ENCODE measurements at regions not wholly inside any gene's neighbourhood (a gene's known extent, or its start where the extent isn't known, plus 50 kb on each side); places are given as distances from the start of the nearest gene placed in this dataset.

DNA sequence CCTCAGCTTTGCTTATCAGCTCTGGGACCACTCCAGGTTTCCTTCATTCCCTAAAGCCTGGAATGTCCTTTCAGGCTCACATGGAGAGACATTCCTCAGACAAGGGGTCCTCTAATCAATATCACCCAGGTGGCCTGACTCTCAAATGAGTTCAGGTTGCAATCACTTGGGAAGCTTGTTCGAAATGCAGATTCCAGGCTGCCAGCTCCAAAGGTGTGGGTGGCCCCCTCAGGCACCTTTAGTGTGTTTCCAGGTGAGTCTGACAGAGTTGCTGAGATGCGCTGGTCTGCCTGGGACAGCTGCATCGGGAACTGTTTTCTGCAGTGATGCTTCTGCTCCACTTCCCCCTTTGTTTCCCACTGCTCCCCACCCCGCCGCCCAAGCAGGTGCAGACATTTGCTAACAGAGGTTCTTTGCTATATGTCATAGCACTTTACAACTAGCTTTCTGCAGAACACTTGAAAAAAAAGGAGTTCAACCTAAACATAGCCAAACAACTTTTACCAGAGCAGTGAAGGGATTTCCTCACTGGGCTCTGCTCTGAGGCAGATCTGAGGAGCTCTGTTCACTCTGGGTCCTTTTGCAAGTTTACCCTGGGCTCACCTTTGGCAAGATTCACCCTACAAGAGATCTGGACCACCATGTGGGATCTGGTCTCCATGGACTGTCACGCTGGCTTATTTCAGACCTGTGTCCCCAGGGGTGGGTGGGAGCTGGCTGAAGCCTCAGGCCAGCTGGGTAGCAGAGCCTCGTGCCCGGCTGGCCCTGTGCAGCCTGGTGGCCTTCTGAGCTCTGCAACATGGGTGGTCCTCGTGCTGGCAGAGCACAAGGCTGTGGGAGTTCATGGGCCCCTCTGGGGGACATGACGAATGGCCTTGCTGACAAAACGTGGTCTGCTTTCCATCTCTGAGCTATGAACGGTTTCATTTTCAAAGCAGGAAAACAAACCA, 539.6 kb downstream of the CCDC171 start:
- no peak for DNase-seq (ENCODE audit: extremely low read depth, low read depth)

DNA sequence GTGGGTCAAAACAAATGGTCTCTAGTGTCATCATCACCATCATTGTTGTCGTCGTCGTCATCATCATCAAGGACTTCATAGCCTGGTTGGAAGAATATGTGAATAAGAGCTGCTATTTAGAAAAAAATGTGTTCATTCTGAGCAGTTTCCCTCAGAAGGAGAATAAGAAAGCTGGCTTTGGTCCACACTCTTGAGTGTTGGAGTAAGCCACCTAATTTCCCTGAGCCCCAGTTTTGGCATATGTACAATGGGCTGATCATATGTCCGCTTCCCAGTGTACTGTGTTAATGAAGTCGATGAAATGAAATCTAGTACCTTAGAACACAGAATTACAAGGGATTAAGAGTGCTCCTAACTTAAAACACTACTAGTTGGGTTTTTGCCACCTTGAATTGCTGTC, 545.5 kb downstream of the CCDC171 start:
- DNase-seq (ENCODE audit: extremely low read depth, low read depth) = no peak

DNA sequence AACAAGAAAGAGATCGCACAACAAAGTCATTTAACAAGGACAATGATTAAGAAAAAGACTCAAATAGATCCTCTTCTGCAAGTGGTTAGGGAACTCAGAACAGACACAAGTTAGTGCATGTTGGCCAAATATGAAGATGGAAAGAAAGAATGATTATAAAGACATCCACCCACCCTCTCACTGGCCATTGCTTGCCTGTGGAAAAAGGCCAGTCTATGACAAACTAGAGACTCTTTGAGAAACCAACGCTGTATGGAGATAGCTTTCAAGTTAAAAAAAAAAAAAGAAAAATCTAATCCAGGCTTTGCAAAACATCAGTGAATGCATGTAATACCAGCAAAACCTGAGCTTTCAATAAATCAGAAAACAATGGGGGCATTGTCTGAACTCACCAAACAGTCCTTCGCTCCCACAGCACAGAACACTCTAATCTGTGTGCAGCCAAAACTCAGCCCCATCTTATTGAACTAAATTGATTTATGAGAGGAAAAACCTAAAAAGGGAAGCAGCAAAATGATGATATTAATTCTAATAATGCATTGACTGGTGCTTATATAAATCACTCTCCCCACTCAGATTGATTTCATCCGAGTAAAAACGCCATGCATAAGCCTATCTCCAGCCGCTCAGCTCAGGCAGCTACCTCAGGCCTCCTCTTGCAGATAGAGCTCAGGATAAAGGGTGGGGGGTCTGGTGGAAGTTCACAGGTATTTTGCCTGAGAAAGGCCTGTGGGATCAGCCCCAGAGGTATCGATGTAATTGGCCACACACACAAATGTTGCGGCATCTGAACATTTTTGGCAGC, 547.1 kb downstream of the CCDC171 start:
- no peak for DNase-seq (ENCODE audit: extremely low read depth, low read depth)

DNA sequence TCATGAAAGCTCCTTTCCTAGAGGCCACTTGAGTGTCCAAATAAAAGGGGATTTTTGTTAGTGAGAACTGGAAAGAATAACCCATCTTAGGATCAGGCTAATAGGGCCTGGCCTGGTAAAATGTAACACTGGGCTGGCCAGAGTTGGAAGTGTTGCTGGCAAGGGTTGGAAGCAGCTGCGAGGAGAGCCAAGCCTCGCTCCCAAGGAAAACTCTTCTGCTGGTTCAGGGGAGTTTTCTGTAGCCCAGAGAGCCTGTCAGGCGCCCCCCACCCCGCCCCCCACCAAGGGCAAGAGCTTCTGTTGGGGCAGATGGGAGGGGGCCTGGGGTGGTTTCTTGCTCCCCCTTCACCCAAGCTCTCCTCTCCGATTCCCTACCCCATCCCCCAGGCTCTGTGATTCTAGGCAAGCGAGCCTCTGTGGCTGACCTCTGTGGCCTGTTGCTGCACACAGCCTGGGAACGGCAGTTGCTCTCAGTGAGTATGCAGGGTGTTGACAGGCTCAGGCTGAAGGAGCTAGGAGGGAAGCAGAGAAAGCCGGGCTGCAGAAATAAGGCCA, 547.8 kb downstream of the CCDC171 start:
- no peak for DNase-seq (ENCODE audit: extremely low read depth, low read depth)

DNA sequence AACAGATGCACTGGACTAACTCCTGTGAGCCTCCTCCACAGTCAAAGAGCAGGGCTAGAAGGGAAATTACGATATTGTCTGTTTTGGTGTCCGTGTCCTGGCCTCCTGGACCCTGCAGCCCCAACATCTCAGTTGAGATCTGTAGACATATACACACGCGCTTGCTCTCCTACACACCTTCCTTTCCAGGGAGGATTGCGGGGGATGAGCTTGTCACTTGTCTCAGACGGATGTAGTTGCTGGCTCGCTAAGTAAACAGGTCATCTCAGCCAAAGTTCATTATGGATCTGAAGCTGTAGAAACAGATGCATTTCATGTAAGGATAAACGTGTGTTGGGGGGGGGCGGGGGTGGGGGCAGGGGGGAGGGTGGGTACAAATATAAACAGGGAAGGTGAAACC, 549.3 kb downstream of the CCDC171 start:
- DNase-seq (ENCODE audit: extremely low read depth, low read depth) = no peak

DNA sequence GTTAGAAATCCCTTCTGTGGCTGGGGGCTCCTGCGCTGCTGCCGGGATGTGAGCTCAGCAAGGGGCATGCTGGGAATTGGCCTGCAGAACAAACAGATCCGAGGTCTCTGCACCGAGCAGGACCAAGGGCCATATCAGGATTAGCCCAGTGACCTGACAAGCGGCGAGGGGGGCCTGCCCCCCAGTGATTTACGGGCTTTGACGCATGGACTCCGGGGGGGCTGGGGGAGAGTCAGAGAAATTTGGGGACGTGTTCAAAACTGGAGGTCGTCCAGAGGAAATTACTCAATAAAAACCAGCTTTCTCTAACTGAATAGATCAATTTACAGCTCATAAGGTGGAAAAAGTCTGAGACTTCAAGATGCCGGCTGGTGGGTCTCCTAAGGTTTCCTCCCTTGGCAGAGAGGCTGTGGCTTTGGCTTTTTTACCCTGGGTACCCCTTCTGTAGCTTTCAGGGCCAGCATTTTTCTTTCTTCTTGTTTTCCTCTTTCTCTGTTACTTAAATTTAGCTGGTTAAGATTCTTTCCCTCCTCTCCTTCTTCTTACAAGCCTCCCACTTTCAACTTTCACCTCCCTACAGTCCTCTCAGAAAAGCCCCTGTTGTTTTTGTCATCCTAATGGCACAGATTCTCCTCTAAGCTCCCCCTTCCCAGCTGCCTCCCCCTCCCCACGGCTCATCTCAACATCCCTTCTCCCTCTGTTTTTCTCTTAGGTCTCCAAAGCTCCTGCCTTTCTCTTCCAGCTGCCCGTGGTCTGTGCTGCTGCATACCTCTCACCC, 551.0 kb downstream of the CCDC171 start:
- no peak for DNase-seq (ENCODE audit: extremely low read depth, low read depth)

DNA sequence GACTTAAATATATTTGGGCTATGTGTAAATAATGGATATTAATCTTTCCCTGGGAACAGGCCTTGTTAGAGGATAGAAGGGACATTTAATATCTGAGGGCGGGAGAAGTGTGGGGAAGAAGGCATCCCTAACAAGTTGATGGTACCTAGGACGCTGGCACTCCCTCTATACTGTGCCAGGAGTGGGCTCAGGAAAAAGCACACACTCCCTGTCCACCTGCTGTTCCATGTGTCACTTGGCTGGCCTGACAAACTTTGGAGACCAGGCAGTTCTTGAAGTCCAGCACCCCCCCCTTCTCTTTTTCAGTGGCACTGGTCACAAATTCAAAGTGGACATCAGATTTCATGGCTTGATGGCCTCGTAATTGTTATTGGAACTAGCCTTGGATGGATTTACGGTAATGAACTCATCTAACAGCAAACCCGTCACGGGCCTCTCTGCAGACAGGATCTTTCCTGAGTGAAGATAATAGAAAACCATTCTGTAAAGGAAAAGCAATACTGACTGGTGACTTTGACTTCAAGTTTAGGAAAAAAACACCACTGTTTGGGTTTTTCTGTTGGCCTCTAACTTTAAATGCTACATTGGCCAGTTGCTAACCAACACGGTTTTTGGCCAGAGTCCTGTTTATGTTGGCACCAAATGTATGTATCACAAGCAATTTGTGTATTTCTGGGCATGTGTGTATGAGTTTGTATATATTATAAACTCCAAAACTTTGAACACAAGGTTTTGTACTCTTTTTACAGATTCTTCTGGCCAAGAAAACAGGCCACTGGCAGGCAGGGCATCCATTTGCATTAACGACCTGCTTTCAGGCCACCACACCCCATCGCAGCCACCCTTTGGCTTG, 552.6 kb downstream of the CCDC171 start:
- DNase-seq (ENCODE audit: extremely low read depth, low read depth) = no peak

DNA sequence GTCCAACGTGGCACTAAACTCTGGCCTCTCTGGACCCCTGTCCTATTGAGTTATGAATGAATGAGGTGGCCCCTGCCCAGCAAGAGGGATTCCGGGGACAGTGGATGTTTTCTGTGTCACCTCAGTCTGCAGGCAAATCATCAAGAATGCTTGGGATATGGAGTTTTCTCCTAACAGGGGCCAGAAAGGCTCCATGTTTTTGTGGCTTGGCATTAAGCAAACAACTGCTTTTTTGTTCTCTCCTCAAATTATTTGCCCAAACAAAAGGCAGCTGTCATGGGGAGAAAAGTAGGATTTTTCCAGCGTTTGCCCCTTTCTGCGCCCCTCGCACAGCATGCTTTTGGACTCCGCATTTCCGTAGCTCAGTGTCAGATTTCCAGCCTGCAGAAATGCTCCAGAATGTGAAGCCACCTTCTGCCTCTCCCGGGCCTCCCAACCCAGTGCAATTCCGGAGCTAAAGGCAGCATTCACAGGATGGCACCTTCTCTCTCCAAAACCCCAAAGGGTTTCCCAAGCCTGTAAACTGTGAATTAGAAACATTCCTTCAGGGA, 553.3 kb downstream of the CCDC171 start:
- no peak for DNase-seq (ENCODE audit: extremely low read depth, low read depth)

DNA sequence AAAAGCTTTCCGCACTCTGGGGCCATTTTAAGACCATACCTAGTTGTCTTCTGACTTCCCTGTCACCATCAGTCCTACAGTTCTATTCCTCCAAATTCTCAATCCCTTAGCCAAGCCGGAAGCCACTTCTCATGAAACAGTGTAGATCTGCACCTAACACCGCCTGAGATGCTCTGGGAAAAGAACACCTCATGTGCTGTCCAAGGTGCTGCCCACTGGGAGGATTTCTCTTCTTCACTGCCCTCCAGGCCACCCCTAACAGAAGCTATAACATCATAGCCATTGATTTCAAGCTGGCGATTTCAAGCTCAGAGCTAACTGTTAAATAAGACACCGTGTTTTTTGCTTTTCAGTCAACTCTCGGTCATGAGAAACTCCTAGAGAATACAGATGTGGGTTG, 559.3 kb downstream of the CCDC171 start:
- no peak for DNase-seq (ENCODE audit: extremely low read depth, low read depth)

DNA sequence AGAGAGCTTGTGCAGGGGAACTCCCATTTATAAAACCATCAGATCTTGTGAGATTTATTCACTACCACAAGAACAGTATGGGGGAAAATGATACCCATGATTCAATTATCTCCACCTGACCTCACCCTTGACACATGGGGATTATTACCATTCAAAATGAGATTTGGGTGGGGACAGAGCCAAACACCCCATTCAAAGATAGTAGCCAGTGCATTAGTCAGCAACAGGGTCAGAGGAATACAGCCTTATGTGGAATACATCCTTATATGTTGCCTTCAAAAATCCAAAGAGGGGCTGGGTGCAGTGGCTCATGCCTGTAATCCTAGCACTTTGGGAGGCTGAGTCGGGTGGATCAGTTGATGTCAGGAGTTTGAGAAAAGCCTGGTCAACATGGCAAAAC, 563.2 kb downstream of the CCDC171 start:
- DNase-seq (ENCODE audit: extremely low read depth, low read depth) = no peak

DNA sequence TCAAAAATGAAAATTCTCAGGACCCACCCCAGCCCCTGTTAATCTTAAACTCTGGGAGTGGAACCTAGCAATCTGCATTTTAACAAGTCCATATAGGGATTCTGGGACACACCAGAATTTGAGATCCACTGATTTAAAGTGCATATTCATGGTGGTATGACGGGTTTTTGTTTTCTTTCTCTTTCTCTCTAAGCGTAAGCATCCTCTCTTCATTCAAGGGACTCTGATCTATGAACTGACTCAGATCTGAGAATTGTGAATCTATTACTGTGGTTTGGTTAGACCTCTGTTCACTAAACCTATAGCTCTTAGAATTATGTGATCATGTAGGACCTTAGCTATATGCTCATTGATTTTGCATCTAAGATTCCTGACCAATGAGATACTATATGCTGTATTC, 565.2 kb downstream of the CCDC171 start:
- no peak for DNase-seq (ENCODE audit: extremely low read depth, low read depth)

DNA sequence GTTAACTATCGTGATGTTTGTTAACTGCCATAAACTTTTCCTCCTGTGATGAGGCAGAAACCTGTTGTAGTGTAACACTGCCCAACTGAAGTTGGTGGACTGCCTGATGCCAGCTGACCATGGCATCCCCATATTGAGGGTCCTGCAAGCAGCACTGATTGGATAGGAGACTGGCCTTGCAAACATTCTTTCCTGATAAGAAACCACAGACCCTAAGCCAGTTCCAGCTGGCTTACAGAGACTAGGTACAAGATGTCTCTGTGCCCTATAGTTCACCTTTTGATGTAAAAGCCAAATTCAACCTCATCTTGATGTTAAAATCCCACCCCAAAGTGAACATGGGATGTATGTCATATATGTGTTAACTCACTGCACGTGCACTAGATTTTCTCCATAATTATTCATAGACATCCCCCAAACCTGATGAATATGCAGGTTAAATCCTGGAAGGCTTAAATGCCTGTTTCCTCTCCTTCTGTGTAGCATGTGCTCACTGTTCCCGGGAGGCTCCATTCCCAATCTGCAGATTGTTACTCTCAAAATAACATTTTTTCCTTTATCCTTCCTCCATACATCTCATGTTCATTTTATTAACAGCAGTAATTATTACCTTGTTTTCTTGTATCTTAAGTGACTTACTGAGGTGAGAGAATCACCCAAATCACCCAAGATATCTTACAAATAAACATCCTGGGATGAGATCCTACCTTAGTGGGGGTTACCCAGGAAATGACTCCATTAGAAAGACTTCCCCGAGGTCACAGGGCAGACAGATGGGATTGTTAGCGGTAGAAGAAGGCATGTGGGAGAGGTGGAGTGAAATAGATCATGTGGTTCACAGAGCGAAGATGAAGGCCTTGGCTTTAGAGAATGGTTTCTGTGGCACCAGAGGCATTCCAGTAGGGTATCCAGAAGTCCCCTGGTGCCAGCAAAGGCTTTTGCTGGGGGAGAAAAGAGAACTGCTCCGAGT, 566.7 kb downstream of the CCDC171 start:
- DNase-seq (ENCODE audit: extremely low read depth, low read depth) = no peak

DNA sequence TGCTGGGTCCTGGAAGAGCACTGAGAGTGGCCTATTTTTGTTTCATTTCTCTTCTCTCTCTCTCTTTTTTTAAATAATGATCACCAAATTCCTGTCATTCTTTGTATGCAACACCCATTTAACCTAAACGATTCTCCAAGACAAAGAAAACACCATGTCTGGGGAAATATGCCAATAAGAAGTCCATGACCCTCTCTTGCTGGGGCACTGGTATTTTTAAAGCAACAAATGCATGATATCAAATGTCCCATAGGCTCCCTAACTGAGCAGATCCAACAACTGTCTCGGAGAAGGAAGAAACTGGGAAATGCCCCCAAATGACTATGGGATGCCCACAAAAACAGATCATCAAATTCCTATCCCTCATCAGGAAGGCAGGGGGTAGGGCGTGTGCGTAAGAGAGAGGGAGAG, 567.4 kb downstream of the CCDC171 start:
- no peak for DNase-seq (ENCODE audit: extremely low read depth, low read depth)

DNA sequence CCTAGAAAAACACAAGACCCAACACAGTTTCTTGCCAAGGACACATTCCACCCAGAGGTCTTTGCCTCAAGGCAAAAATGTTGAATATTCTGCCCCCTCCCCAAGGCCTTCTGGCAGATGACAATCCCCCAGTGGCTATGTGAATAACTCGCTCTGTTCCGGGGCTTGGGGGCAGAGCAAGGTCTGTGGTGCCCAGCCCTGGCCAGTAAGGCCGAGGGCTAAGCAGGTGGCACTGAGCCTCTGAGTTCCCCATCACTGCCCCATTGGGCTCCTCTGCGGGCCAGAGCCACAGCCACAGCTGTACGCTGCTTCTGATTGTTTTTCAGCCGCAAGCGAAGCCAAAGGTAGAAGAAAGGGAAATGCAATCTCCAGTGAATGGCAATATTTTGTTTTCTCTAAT, 567.9 kb downstream of the CCDC171 start:
- DNase-seq (ENCODE audit: extremely low read depth, low read depth) = no peak

DNA sequence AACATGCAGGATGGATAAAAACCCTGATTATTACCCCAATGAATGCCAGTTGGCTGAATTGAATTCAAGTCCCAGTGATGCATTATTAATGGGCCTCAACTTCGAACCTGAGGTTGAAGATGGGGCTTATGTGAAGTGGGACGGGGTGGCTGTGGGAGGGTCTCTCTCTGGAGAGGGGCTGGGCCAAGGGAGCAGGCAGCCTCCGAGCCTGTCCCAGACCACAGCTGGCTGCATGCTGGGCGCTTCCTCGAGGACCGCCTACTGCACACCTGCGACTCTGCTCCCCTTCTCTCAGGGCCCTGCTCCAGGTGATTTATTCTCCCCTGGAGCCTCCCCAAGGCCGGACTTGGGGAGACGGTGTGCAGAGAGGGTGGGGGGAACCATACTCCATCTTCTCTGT, 568.3 kb downstream of the CCDC171 start:
- DNase-seq (ENCODE audit: extremely low read depth, low read depth) = no peak

DNA sequence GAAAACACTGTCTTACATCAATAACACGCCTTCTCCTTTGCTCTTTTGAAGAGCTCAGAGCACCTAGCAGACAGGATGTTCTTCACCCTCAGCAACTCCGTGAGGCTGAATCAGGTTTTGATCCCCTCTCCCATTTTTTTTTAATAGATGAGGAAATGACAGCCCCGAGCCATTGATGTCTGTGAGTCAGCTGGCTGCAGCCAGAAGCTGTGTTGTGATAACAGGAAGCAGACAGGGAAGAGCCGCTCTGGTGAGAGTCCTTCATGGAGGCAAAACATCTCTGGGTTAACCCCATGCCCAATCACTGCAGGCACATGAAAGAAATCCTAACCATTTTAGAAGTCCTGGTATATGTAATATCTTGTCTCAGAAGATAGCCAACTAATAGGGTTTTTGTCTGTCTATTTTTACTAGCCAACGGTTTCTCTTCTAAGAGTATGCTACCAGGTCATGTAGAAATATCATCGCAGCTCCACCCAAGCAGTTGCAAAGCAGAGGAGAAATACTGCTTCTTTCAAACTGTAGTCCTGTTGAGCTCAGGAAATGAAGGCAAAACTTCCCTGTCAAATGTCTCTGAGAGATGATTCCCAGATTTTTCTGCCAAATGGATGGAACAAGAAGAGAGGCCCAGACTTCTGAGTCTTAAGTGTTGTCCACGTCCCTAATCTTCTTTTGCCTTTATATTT, 568.9 kb downstream of the CCDC171 start:
- no peak for DNase-seq (ENCODE audit: extremely low read depth, low read depth)

DNA sequence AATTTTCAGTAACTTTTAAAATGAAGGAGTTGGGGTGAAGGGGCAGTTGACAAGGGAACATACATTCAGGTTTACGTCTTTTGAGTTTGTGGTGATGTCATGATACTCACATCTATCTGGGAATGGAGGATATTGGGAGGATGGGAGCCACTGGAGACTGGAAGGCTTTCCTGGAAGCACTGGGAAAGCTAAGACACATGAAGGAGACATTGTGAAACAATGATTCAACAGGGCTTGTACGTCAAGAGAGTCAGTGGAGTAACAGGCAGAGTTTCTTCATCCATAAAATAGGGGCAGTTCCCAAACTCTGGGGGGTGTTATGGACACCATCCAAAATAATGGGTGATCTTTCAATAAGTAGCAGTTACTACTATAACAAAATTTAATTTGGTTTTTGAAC, 572.8 kb downstream of the CCDC171 start:
- DNase-seq (ENCODE audit: extremely low read depth, low read depth) = no peak

DNA sequence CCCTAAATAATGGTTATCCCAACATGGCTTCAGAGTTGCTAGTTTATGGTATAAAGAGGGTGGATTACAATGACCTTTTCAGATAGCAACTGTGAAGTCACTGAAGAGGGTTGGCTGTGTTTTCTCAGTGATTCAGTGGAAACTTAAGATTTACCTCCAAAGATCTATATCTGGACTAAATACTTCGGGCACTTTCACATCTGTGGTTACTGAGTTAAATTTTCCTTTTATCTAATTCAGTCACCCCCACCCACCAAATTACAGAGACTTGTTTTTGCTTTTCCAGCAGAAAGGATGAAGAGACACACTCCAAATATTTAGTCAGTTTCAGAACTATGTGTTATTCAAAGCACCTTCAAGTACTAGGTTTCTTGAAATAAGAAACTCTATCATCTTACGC, 573.2 kb downstream of the CCDC171 start:
- DNase-seq (ENCODE audit: extremely low read depth, low read depth) = no peak

Measured in NCI-H460 (cell line).